SH-SY5Y (cell line): ENCODE measurements at regions not wholly inside any gene's neighbourhood (a gene's known extent, or its start where the extent isn't known, plus 50 kb on each side); places are given as distances from the start of the nearest gene placed in this dataset.
A peak's percentile ranks its signal among the peaks of the same experiment; 100 is the strongest.

Source experiments
- GATA2 ChIP-seq: IDR thresholded peaks from 2 replicates; pipeline ENCODE4 v1.6.1; 2011; ENCODE audit warnings: mild to moderate bottlenecking, low read depth, low read length
- GATA3 ChIP-seq: IDR thresholded peaks from 2 replicates; pipeline ENCODE4 v1.6.1; 2011; ENCODE audit warnings: low read depth, mild to moderate bottlenecking, low read length, moderate library complexity

GRCh38 chr2:37798315-37799005, 126.6 kb upstream of the RMDN2 start:
- TF ChIP-seq GATA2 (no peak), GATA3 (no peak)

DNA sequence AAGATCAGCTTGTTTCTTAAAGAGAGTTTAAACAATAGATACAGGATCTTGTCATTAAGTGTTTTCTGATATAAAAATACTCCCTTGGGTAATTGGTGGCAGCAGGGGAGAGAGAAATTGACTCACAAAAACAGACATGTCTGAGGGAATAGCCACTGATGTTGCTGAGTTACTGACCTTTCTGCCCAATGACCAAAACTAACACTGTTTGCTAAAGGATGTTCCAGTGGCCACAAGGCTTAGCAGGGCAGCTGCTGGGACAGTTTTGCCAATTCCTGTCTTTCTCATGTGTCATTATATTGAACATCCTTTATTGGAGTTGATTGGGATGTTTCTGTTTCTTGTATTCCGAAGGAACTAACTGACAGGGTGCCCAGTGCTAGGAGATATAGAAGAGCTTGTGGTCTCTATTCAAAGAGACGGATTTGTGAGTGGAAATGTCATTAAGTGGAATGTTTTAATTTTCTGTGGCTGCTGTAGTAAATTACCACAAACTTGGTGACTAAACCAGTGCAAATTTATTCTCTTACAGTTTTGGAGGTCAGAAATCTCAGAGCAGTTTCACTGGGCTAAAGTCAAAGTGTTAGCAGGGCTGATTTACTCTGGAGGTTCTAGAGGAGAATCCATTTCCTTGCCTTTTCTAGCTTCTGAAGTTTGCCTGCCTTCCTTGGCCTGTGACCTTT, 124.8 kb upstream of the RMDN2 start:
- TF ChIP-seq GATA2 (no peak), GATA3 (no peak)

DNA sequence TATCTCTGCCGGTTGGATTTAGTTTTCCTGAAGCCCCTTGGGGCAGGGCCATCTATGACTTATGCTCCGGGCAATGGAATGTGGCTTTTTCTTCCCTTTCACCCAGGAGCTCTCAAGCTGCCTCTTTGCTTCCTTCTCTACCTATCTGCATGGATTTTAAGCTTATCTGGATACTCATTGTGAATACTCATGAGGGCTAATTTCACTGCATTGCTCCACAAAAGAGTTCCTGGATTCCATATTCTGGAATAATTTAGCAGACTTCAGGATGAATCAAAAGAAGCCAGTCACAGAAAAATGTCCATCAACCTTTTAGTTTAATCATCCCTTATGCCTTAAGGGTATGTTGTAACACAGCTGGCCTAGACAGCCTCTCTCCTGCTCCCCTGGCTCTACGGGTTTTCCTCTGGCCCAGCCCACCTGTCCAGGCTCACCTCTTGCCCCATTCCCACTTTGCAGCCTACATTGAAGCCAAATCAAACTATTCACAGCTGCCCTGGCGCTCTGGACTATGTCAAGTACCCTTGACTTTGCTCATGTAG, 122.8 kb upstream of the RMDN2 start:
- no peak for TF ChIP-seq GATA3

- TF ChIP-seq GATA2: no peak
- TF ChIP-seq GATA3: no peak
These were observed 122.1 kb upstream of the RMDN2 start for GRCh38 chr2:37802899-37803379.

DNA sequence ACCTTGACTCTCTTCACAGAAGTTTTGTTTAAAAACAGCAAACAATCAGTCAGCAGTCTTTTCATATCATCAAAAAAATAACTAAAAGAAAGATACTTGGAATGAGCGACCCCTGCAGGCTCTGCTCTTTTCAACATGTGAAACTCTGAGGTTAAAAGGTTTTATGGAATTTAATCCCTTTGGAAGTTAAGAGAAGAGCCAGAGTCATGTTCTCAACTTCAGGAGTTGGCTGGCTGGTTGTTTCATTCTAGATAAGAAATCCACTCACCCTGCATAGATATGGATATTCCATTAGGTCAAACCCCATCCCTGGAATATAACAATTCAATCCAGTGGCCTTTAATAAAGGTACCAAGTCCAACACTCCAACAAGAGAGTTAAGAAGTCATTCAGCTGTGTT, 115.6 kb upstream of the RMDN2 start:
- TF ChIP-seq GATA3: no peak
- TF ChIP-seq GATA2: no peak

DNA sequence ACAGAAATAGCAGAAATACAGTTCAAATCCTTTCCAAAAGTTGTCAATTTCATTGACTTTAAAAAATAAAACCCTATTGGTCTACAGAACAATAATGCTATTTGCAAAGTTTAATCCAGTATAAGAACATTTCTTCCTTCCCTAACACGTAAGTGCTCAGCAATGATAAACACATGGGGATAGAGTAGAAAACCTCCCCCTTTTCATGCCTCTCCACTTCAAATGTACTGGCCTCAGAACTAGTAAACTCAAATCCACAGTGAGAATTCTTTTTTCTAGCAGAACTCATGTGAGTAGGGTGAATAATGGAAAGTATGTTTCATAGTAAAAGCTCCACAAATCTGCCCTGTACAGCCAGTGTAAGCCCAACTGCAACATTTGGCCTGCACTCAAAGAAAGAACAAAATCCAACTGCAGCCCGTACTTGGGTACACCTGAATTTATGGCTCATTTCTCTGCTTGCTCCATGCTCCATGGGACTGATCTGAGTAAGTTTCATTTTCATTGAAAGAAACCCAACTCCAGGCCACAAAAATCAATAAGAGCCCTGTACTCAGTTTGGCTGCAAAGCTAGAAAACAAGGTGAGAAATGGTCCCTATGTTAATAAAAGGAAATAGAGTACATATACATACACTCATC, 115.0 kb upstream of the RMDN2 start:
- TF ChIP-seq GATA2 (no peak), GATA3 (no peak)

DNA sequence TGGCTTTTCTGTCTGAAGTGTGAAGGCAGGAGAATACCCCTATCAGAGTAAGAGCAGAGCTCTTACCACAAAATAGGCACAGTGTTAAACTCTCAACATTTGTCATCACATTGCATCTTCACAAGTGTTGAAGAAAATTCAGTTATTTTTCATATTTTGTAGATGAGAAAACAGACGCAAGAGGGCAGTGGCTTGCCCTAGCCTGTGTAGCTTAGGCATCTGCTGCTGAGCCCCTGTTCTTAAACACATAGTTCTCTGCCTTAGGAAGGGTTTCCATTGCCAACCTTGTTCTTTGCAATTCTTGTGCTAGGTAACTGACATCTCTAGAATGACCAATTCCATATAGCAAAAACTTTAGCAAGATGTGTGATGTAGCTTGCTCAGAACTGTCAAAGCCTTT, 112.7 kb upstream of the RMDN2 start:
- TF ChIP-seq GATA3: no peak
- TF ChIP-seq GATA2: no peak

- TF ChIP-seq GATA3 (no peak), GATA2 (no peak)
These were observed 112.0 kb upstream of the RMDN2 start for GRCh38 chr2:37812941-37813730.

GRCh38 chr2:37816036-37816435, 109.1 kb upstream of the RMDN2 start:
- TF ChIP-seq GATA2 (no peak), GATA3 (no peak)

GRCh38 chr2:37816686-37817085, 108.4 kb upstream of the RMDN2 start:
- no peak for TF ChIP-seq GATA2
- no peak for TF ChIP-seq GATA3

GRCh38 chr2:37819186-37819585, 105.9 kb upstream of the RMDN2 start:
- TF ChIP-seq GATA2 (0 out of 2 replicates have a peak, but pooled peaks have one; percentile 9), GATA3 (no peak)

GRCh38 chr2:37820471-37820986, 104.6 kb upstream of the RMDN2 start:
- TF ChIP-seq GATA3: no peak
- no peak for TF ChIP-seq GATA2

DNA sequence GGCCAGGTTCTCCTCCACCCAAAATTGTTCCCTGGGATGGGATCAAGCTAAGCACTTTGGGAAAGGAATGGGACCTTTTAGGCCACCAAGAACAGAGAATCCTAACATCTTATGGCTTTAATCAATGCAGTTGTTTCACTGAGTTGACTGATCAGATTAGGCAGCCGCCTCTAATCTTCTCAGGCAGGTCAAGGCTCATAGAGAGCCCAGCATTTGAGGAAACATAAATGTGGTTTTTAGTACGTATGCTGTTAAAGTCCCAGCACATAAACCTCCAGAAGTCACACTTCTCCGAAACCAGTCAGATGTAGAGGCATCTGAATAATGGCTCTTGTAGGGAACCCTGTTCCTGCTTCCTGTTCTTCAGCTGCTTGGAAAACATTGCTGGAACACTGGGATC, 99.5 kb upstream of the RMDN2 start:
- TF ChIP-seq GATA3 (no peak), GATA2 (no peak)

- TF ChIP-seq GATA3 (no peak), GATA2 (no peak)
These were observed 98.5 kb upstream of the RMDN2 start for GRCh38 chr2:37826611-37827010.
